ENCODE measurements at regions not wholly inside any gene's neighbourhood (a gene's known extent, or its start where the extent isn't known, plus 50 kb on each side); places are given as distances from the start of the nearest gene placed in this dataset.
A peak's percentile ranks its signal among the peaks of the same experiment; 100 is the strongest.

GRCh38 chr15:94099574-94099960 is 131.8 kb upstream of the MCTP2 start:
- no peak for DNase-seq
- no peaks in the 10 kb centered on the region for H3K9me3 ChIP-seq
- ChIA-PET CTCF (interaction anchor here (1.1 to 2.0 kb wide), 3 partner anchors 9 to 103 kb away, joined by 3 to 17 read pairs (median 4); no protein-coding TSS in a partner anchor), POLR2A (no interaction called here)
- no peak overlapping the region for H3K4me3 ChIP-seq (ENCODE audit: low read depth in 2 of 2, low read length in 1 of 2)
- H2AFZ ChIP-seq (ENCODE audit: low read depth), result no peak overlapping the region
- H3K4me1 ChIP-seq (ENCODE audit: control insufficient read depth in 1 of 2, insufficient read depth in 2 of 2, low read depth in 1 of 2, low read length in 1 of 2), result 0 out of 4 replicates have a peak, but pooled peaks cover 0 to 8% of the 10 kb centered on the region in 2 experiments
- H3K27ac ChIP-seq (ENCODE audit: low read depth in 2 of 2, low read length in 1 of 2), result peak overlapping the region in 1 of 2 experiments; percentile 60; a peak in 2 of 4 replicates
- H4K20me1 ChIP-seq (ENCODE audit: insufficient read depth), result no peaks in the 10 kb centered on the region
- WGBS (ENCODE audit: low lambda C conversion rate), result 78% methylated on average over 3 of the region's 3 CpGs
- H3K4me2 ChIP-seq, result no peak overlapping the region
- TF ChIP-seq NRF1 (IDR thresholded peaks at IDR 0.05; ENCODE audit: low read depth, low read length), result no peak
- TF ChIP-seq IRF3 (IDR thresholded peaks at IDR 0.05; ENCODE audit: low read depth, low read length), result no peak
- TF ChIP-seq EP300 (IDR thresholded peaks at IDR 0.05; ENCODE audit: borderline replicate concordance in 1 of 2, low read depth in 1 of 2, low read length in 1 of 2), result no peak
- TF ChIP-seq MXI1 (IDR thresholded peaks at IDR 0.05; ENCODE audit: low read depth, low read length), result no peak
- TF ChIP-seq CHD2 (IDR thresholded peaks at IDR 0.05; ENCODE audit: low read length, partially characterized antibody), result no peak
- TF ChIP-seq USF1 (IDR thresholded peaks at IDR 0.05; ENCODE audit: borderline replicate concordance, low read depth), result no peak
- TF ChIP-seq RFX5 (IDR thresholded peaks at IDR 0.05; ENCODE audit: low read length), result no peak
- TF ChIP-seq TEAD4 (IDR thresholded peaks at IDR 0.05; ENCODE audit: borderline replicate concordance, insufficient read depth), result no peak
- no peak overlapping the region for H3K9ac ChIP-seq
- no peaks in the 10 kb centered on the region for H3K79me2 ChIP-seq (ENCODE audit: insufficient read depth)
- H3K27me3 ChIP-seq (ENCODE audit: insufficient read depth), result no peaks in the 10 kb centered on the region
- no peaks in the 10 kb centered on the region for H3K9me2 ChIP-seq
- no peaks in the 10 kb centered on the region for H3K36me3 ChIP-seq (replicated peaks in 1 of 2; ENCODE audit: control insufficient read depth in 1 of 2, insufficient read depth in 2 of 2, low read length in 1 of 2)
- no peaks in the 10 kb centered on the region for H3F3A ChIP-seq (replicated peaks; ENCODE audit: insufficient read depth)

GRCh38 chr15:94098921-94099573 is 132.3 kb upstream of the MCTP2 start:
- peak overlapping the region; percentile 50; the same call in 1 of the 2 replicates for H2AFZ ChIP-seq (ENCODE audit: low read depth)
- H3K27ac ChIP-seq (ENCODE audit: low read depth in 2 of 2, low read length in 1 of 2), result peak overlapping the region in 1 of 2 experiments; percentile 60; a peak in 2 of 4 replicates
- CTCF ChIA-PET, result interaction anchor here (1.1 to 2.0 kb wide), 3 partner anchors 9 to 102 kb away, joined by 3 to 17 read pairs (median 4); no protein-coding TSS in a partner anchor
- H3K4me1 ChIP-seq (ENCODE audit: control insufficient read depth in 1 of 2, insufficient read depth in 2 of 2, low read depth in 1 of 2, low read length in 1 of 2), result 0 out of 4 replicates have a peak, but pooled peaks cover 0 to 8% of the 10 kb centered on the region in 2 experiments
- H4K20me1 ChIP-seq (ENCODE audit: insufficient read depth), result no peaks in the 10 kb centered on the region
- 48% methylated on average over 5 of the region's 5 CpGs for WGBS (ENCODE audit: low lambda C conversion rate)
- POLR2A ChIA-PET, result no interaction called here
- no peaks in the 10 kb centered on the region for H3F3A ChIP-seq (replicated peaks; ENCODE audit: insufficient read depth)
- no peaks in the 10 kb centered on the region for H3K9me2 ChIP-seq
- no peaks in the 10 kb centered on the region for H3K9me3 ChIP-seq
- H3K4me2 ChIP-seq, result no peak overlapping the region
- H3K4me3 ChIP-seq (ENCODE audit: low read depth in 2 of 2, low read length in 1 of 2), result no peak overlapping the region
- H3K9ac ChIP-seq, result no peak overlapping the region
- no peaks in the 10 kb centered on the region for H3K27me3 ChIP-seq (ENCODE audit: insufficient read depth)
- DNase-seq, result no peak
- no peaks in the 10 kb centered on the region for H3K36me3 ChIP-seq (replicated peaks in 1 of 2; ENCODE audit: control insufficient read depth in 1 of 2, insufficient read depth in 2 of 2, low read length in 1 of 2)
- H3K79me2 ChIP-seq (ENCODE audit: insufficient read depth), result no peaks in the 10 kb centered on the region
- no peak for TF ChIP-seq RXRA (IDR thresholded peaks at IDR 0.05; ENCODE audit: borderline replicate concordance, low read depth)
- no peak for TF ChIP-seq FOXJ3 (CRISPR knock-in tag; IDR thresholded peaks at IDR 0.05)
- no peak for TF ChIP-seq MAX (IDR thresholded peaks at IDR 0.05; ENCODE audit: low read depth)
- TF ChIP-seq JUND (IDR thresholded peaks at IDR 0.05), result no peak
- no peak for TF ChIP-seq MXI1 (IDR thresholded peaks at IDR 0.05; ENCODE audit: low read depth, low read length)
- TF ChIP-seq ZBTB33 (IDR thresholded peaks at IDR 0.05; ENCODE audit: borderline replicate concordance, low read depth), result no peak
- no peak for TF ChIP-seq RAD21 (IDR thresholded peaks at IDR 0.05; ENCODE audit: low read length)
- no peak for TF ChIP-seq EP300 (IDR thresholded peaks at IDR 0.05; ENCODE audit: borderline replicate concordance in 1 of 2, low read depth in 1 of 2, low read length in 1 of 2)
- TF ChIP-seq IRF3 (IDR thresholded peaks at IDR 0.05; ENCODE audit: low read depth, low read length), result no peak
- no peak for TF ChIP-seq USF2 (IDR thresholded peaks at IDR 0.05; ENCODE audit: borderline replicate concordance, low read depth, low read length)
- TF ChIP-seq FOSL2 (IDR thresholded peaks at IDR 0.05; ENCODE audit: borderline replicate concordance, low read depth), result no peak
- TF ChIP-seq NRF1 (IDR thresholded peaks at IDR 0.05; ENCODE audit: low read depth, low read length), result no peak

Measured in SK-N-SH (cell line).